MM.1S (cell line): ENCODE measurements at regions not wholly inside any gene's neighbourhood (a gene's known extent, or its start where the extent isn't known, plus 50 kb on each side); places are given as distances from the start of the nearest gene placed in this dataset.
"Not testable (repeated sequence)": the region's sequence is repeated elsewhere in the genome, so short reads cannot be mapped to it uniquely, and the experiment has no call there.

Experiments
- EZH2 ChIP-seq: fragments of 300-600 bp; sonication (generic); optimal IDR thresholded peaks from 2 replicates; pipeline ENCODE3; 2017; ENCODE audit warnings: low read depth, mild to moderate bottlenecking, antibody characterized with exemption, low read length, mixed read lengths
- TF ChIP-seq, protein P1 (sequence below): fragments of 300-600 bp; sonication (generic); IDR thresholded peaks from 2 replicates; pipeline ENCODE4 v1.5.1; 2016; ENCODE audit warnings: antibody characterized with exemption, low read length, mixed read lengths

DNA sequence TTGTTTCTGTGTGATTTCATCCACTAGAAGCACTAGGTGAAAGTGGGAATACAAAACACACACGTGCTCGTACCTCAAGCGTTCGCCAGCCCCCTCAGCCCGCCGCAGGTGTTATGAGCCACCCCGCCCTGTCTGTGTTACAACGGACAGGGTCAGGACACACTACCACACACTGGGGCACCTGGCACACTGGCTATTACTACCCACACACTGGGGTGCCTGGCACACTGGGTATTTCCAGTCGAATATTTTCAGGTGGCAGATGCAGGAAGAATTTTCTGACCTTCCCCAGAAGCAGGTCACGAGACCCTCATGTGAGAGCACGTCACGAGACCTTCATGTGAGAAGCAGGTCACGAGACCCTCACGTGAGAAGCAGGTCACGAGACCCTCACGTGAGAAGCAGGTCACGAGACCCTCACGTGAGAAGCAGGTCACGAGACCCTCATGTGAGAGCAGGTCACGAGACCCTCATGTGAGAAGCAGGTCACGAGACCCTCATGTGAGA lies 63.3 kb upstream of the ARHGEF7 start:
- TF ChIP-seq EZH2: not testable (repeated sequence)
- TF ChIP-seq, protein P1, sequence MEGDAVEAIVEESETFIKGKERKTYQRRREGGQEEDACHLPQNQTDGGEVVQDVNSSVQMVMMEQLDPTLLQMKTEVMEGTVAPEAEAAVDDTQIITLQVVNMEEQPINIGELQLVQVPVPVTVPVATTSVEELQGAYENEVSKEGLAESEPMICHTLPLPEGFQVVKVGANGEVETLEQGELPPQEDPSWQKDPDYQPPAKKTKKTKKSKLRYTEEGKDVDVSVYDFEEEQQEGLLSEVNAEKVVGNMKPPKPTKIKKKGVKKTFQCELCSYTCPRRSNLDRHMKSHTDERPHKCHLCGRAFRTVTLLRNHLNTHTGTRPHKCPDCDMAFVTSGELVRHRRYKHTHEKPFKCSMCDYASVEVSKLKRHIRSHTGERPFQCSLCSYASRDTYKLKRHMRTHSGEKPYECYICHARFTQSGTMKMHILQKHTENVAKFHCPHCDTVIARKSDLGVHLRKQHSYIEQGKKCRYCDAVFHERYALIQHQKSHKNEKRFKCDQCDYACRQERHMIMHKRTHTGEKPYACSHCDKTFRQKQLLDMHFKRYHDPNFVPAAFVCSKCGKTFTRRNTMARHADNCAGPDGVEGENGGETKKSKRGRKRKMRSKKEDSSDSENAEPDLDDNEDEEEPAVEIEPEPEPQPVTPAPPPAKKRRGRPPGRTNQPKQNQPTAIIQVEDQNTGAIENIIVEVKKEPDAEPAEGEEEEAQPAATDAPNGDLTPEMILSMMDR: not testable (repeated sequence)
